Aorta (tissue), 5 donors: ENCODE measurements at regions not wholly inside any gene's neighbourhood (a gene's known extent, or its start where the extent isn't known, plus 50 kb on each side); places are given as distances from the start of the nearest gene placed in this dataset.
"Not testable (repeated sequence)": the region's sequence is repeated elsewhere in the genome, so short reads cannot be mapped to it uniquely, and the experiment has no call there.

Source experiments
- ATAC-seq: fragments of 200-7000 bp; cut with Tn5 transposase; one replicate; pipeline ENCODE4 v1.9.1; 2022; ENCODE audit warnings: moderate library complexity; ENCODE audit not compliant: low FRiP score
- DNase-seq, 2 donors: peaks; one replicate each; pipeline ENCODE4 v3.0.0-alpha.2; 2020
- H3K27ac ChIP-seq, 2 donors: one replicate each; pipeline ENCODE4 v1.5.1; 2013; ENCODE audit warnings: low read length in 2 of 2, mild to moderate bottlenecking in 2 of 2, moderate library complexity in 2 of 2, control low read depth in 1 of 2, inconsistent platforms in 1 of 2, low read depth in 1 of 2
- H3K27me3 ChIP-seq, 2 donors: one replicate each; pipeline ENCODE4 v1.6.1; 2013; ENCODE audit warnings: control low read depth in 1 of 2, low read length in 1 of 2, mild to moderate bottlenecking in 1 of 2, moderate library complexity in 1 of 2; ENCODE audit not compliant: insufficient read depth in 2 of 2, control insufficient read depth in 1 of 2
- H3K36me3 ChIP-seq, 2 donors: one replicate each; pipeline ENCODE4 v1.6.1; 2013; ENCODE audit warnings: control low read depth in 1 of 2, low read length in 1 of 2, mild to moderate bottlenecking in 1 of 2; ENCODE audit not compliant: insufficient read depth in 2 of 2, control insufficient read depth in 1 of 2
- H3K4me1 ChIP-seq, 2 donors: one replicate each; pipeline ENCODE4 v1.6.1; 2013; ENCODE audit warnings: low read length in 2 of 2, control low read depth in 1 of 2, mild to moderate bottlenecking in 1 of 2, moderate library complexity in 1 of 2; ENCODE audit not compliant: insufficient read depth in 2 of 2, control insufficient read depth in 1 of 2
- H3K4me3 ChIP-seq, 2 donors: one replicate each; pipeline ENCODE4 v1.5.1; 2013; ENCODE audit warnings: low read length in 2 of 2, control low read depth in 1 of 2, mild to moderate bottlenecking in 1 of 2
- H3K9me3 ChIP-seq: one replicate; pipeline ENCODE4 v1.6.1; 2013; ENCODE audit warnings: mild to moderate bottlenecking, low read length; ENCODE audit not compliant: control insufficient read depth
- WGBS, 2 donors: extraction: QIAGEN DNeasy Blood & Tissue Kit; methylation state at CpG; one replicate each; pipeline ENCODE4 v1.1.7; 2013; 5-methylcytosine and 5-hydroxymethylcytosine counted together
- intact Hi-C, 2 donors: fragments of 100-400 bp; cut with DNase I; formaldehyde crosslinking; loops; one replicate each; pipeline versions ENCODE4 v1.14.2 to v1.15.0; 2022
- donor health status: healthy with polysubstance abuse.
- donor health status: Bipolar disorder and iron deficiency.
- donor health status: DM: no; HTN: no; CAD: no.
- donor health status: DM: no; HTN: no; CAD: no.
- donor health status: DM: yes; HTN: yes; CAD: no.

DNA sequence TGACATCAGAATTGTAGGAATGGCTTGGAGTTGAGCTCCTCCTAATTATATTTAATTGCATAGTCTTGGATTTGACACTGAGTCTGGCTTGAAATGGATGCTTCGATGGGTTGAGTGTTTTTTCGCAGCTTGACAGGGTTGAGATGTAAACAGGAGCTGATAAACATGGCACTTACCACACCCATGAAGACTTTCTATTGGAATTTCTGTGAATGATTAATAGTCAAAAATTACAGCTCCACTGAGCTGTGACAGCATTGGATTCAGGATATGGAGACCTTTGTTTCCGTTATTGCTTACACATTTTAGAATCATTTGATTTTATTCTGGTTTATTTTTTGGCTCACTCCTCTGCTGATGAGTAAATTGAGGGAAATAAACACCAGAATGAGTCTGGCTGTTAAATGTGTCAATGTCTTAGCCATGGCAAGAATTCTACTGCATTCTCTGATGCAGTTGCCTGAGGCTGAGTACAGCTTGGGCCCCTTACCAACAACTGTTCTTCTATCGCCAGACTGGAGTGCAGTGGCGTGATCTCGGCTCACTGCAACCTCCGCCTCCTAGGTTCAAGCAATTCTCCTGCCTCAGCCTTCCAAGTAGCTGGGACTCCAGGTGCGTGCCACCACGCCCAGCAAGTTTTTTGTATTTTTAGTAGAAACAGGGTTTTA is 128.1 kb upstream of the DOK5 start:
- ATAC-seq, result no peak
- 93 to 97% methylated on average over 9 of the region's 9 CpGs for WGBS, 2 donors

DNA sequence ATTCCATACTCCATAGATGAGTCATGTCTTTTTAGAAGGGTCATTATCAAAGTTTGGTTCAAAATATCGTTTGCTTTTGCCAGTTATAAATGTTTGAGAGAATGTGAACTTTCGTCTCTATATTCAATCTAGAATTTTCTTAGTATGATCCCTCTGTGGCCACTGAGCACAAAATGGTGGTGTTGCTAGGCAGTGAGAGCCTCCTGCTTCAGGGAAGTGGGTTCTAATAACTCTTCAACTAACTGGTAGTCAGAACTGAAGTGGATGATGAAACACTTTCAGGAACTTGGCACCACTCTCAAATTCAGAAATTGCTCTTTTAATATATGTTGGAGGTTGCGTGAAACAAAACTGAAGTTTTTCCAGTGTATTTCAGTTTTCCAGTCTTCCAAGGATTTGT is 125.0 kb upstream of the DOK5 start:
- Histone ChIP-seq H3K27ac (no peak overlapping the region), H3K4me3 (no peak overlapping the region), H3K9me3 (no peaks in the 10 kb centered on the region), H3K4me1 (peaks cover 0 to 4% of the 10 kb centered on the region in 2 donors), H3K36me3 (no peaks in the 10 kb centered on the region), H3K27me3 (no peaks in the 10 kb centered on the region)
- ATAC-seq (no peak), DNase-seq (no peak)
- 31% methylated on average over 3 of the region's 3 CpGs for WGBS, 2 donors
- intact Hi-C loops, result loop anchor here in 1 of 2 donors (5.0 kb wide), 1 partner anchor 128 kb away; no protein-coding TSS in a partner anchor

More for the DNA sequence above, 128.1 kb upstream of the DOK5 start:
- H3K4me3 ChIP-seq, result no peak overlapping the region
- H3K9me3 ChIP-seq, result no peaks in the 10 kb centered on the region
- no peaks in the 10 kb centered on the region for H3K36me3 ChIP-seq
- no peaks in the 10 kb centered on the region for H3K27me3 ChIP-seq
- DNase-seq, result no peak
- peaks cover 0 to 4% of the 10 kb centered on the region in 2 donors for H3K4me1 ChIP-seq
- H3K27ac ChIP-seq, result no peak overlapping the region
- intact Hi-C loops, result loop anchor here in 1 of 2 donors (5.0 to 10.0 kb wide), 3 partner anchors 130 to 298 kb away; partner anchors contain the start of gene DOK5

GRCh38 chr20:54351371-54352136 is 123.8 kb upstream of the DOK5 start:
- ATAC-seq (no peak), DNase-seq (no peak)
- peaks cover 2 to 4% of the 10 kb centered on the region in 2 donors for H3K4me1 ChIP-seq
- H3K9me3 ChIP-seq, result no peaks in the 10 kb centered on the region
- no peaks in the 10 kb centered on the region for H3K36me3 ChIP-seq
- no peaks in the 10 kb centered on the region for H3K27me3 ChIP-seq
- WGBS, 2 donors, result 93 to 94% methylated on average over 2 of the region's 2 CpGs
- no peak overlapping the region for H3K4me3 ChIP-seq
- H3K27ac ChIP-seq, result no peak overlapping the region
- intact Hi-C loops, result loop anchor here in 1 of 2 donors (5.0 kb wide), 1 partner anchor 129 kb away; no protein-coding TSS in a partner anchor

GRCh38 chr20:54352541-54352940 is 122.9 kb upstream of the DOK5 start:
- not testable (repeated sequence) for H3K4me3 ChIP-seq, H3K27ac ChIP-seq, DNase-seq, H3K4me1 ChIP-seq, ATAC-seq, H3K36me3 ChIP-seq, H3K27me3 ChIP-seq, H3K9me3 ChIP-seq
- WGBS, 2 donors, result 94 to 97% methylated on average over 7 of the region's 7 CpGs
- intact Hi-C loops, result loop anchor here in 1 of 2 donors (5.0 kb wide), 1 partner anchor 130 kb away; no protein-coding TSS in a partner anchor

GRCh38 chr20:54353292-54353691 is 122.1 kb upstream of the DOK5 start:
- intact Hi-C loops, result loop anchor here in 1 of 2 donors (5.0 kb wide), 1 partner anchor 131 kb away; no protein-coding TSS in a partner anchor
- no peaks in the 10 kb centered on the region for H3K36me3 ChIP-seq
- H3K4me3 ChIP-seq, result no peak overlapping the region
- no peak overlapping the region for H3K27ac ChIP-seq
- ATAC-seq (no peak), DNase-seq (no peak)
- H3K27me3 ChIP-seq, result no peaks in the 10 kb centered on the region
- peaks cover 2 to 4% of the 10 kb centered on the region in 2 donors for H3K4me1 ChIP-seq
- H3K9me3 ChIP-seq, result no peaks in the 10 kb centered on the region
- 89 to 92% methylated on average over 4 of the region's 4 CpGs for WGBS, 2 donors

- 5 to 7% methylated on average over 7 of the region's 7 CpGs for WGBS, 2 donors
- Histone ChIP-seq H3K27me3 (no peaks in the 10 kb centered on the region), H3K4me3 (no peak overlapping the region), H3K4me1 (peaks cover 0 to 2% of the 10 kb centered on the region in 2 donors), H3K36me3 (no peaks in the 10 kb centered on the region), H3K27ac (no peak overlapping the region), H3K9me3 (no peaks in the 10 kb centered on the region)
- ATAC-seq, result no peak
- DNase-seq, result no peak
- intact Hi-C loops, result no loop called here
Observed at GRCh38 chr20:54355631-54356280, 119.6 kb upstream of the DOK5 start.

DNA sequence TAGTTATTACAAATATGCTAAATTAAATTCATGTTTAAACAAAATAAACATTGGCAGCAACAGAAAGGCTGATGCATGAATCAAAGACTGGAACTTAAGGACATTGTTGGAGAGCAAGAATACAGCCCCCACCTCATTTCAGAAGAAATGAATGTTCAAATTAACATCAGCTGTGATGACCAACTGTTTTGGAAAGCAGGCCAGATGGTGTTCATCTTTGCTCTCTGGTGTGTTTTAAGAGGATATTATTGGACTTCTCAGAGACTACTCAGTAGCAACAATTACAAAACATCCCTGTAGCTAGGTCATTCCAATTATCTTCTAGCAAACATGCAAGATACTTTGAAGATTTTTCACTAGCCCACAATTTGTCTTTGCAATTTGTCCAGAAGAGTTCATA is 118.6 kb upstream of the DOK5 start:
- DNase-seq, result no peak
- no peak for ATAC-seq
- H3K4me3 ChIP-seq, result no peak overlapping the region
- intact Hi-C loops, result no loop called here
- peaks cover 0 to 2% of the 10 kb centered on the region in 2 donors for H3K4me1 ChIP-seq
- no peaks in the 10 kb centered on the region for H3K27me3 ChIP-seq
- no peaks in the 10 kb centered on the region for H3K9me3 ChIP-seq
- H3K36me3 ChIP-seq, result no peaks in the 10 kb centered on the region
- no peak overlapping the region for H3K27ac ChIP-seq

DNA sequence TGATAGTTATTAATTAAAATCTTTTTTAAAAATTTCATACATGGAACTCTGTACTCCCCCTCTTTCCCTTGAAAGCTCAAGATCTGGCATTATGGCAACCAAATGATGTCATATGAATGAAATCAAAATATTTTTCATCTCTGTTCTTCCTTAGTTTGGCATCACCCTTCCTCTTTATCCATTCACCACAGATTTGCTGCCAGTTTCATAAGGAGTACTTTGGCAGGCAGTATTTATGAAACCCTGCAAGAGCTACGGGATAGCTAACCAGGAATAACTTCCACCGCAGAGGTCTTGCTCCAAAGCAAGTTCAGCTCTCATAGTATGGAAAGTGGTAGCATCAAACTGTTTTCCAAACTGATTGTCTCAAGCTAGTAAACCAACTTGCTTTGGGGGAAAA is 113.9 kb upstream of the DOK5 start:
- ATAC-seq (no peak), DNase-seq (no peak)
- Histone ChIP-seq H3K9me3 (no peaks in the 10 kb centered on the region), H3K4me3 (no peak overlapping the region), H3K27ac (no peak overlapping the region), H3K36me3 (no peaks in the 10 kb centered on the region), H3K27me3 (peaks cover 0 to 2% of the 10 kb centered on the region in 2 donors), H3K4me1 (no peaks in the 10 kb centered on the region)
- intact Hi-C loops, result no loop called here
- 3 to 4% methylated on average over 2 of the region's 2 CpGs for WGBS, 2 donors
